Stimulated activated CD8-positive, alpha-beta memory T cell treated with anti-CD3 and anti-CD28 coated beads, Interleukin-7, amount 100 ng/mL, for 1 hour (primary cell): ENCODE measurements at regions not wholly inside any gene's neighbourhood (a gene's known extent, or its start where the extent isn't known, plus 50 kb on each side); places are given as distances from the start of the nearest gene placed in this dataset.
"Not testable (repeated sequence)": the region's sequence is repeated elsewhere in the genome, so short reads cannot be mapped to it uniquely, and the experiment has no call there.

Experiments
- DNase-seq, 2 donors: peaks; one replicate each; pipeline ENCODE4 v3.0.0-alpha.2; 2020; ENCODE audit warnings: low read depth in 2 of 2

DNA sequence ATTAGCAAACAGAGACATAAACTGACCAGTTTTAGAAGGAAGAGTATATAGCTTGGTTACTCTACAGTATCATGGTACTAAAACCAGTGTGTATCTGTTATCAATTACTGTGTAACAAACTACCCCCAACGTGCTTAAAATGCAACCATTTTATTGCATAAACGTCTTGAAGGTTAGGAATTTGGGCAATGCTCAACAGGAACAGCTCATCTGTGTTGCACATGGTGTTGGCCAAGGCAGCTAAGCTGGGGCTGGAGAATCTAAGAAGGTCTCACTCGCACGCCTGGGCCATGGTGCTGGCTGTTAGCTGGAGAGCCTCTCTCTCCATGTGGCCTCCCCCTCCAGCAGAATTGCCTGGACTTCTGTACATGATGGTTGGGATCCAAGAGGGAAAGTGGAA is 81.2 kb upstream of the THBS1 start:
- DNase-seq, result no peak

- no peak for DNase-seq
Observed at GRCh38 chr15:39501366-39502081, 79.4 kb upstream of the THBS1 start.

DNA sequence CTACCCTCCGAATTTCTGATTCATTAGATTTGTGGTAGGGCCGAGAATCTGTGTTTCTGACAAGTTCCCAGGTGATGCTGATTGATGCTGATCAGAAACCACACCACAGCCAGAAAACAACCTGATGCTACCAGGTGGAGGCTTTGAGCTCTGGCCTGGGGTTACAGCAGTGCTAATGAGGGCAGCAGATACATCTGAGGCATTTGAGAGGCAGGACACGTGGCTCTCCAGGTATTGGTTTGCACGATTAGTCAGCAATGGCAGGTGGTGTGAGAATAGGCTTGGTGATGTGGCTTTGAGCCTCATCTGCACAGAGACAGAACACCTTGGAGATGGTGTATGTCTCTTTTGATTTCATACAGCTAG is 78.8 kb upstream of the THBS1 start:
- no peak for DNase-seq

DNA sequence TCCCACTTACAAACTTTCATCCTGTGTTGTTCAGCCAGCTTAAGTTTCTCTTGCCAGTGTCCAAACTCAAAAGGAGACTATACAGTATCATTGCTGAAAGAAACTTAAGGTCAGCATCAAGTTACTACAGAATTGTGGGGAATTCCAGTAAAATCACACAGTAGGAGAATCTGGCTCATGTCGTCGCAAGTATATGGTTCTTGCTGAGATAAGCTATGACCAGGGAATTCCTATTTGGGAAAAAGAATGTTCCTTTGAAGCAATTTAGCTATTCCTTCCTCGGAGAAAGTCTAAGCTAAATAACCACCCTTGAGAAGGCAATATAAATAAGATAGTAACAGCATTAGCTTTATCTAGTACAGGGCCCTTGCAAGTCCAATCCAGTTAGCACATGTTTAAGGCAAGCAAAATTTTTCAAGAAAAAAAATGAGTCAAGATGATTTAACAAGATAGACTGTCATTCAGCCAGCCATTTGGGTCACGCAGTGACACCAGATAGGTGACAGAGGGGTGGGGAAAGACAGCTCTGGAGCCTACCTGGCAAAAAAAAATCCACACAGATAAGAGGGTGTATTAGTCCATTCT is 78.2 kb upstream of the THBS1 start:
- no peak for DNase-seq

DNA sequence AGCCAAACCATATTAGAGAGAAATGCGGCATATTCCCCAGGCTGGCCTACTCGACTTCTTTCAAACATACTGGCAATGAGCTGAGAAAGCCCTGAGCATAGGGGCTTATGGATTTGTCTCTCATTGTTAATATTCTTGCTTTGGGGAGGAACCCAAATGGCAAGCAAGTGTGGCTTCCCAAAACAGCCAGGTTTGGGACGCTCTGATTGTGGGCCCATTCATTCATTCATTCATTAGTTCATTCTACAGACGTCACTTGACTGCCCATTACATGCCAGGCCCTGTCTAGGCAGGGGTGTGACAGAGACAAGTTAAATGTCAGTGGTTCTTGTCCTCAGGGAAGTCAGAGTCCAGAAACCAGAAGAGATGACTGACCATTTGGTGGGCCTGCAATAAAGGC is 77.4 kb upstream of the THBS1 start:
- DNase-seq, result no peak

DNA sequence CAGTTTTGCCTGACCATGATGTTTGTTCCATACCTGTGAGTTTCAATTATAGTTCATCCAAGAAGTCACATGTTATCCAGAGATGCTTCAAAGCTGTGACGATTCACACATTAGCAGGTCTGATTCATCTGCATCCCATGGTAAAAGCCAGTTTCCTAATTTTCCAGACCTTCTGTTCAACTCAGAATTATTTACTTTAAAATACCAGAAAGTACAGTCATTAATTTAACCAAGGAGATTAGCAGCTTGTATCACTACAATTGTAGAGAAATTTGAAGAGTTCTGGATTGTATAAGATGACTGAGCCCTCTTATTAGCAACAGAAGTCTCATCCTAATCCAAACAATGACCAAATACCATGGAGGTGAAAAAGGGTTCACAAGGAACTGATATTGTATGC is 76.1 kb upstream of the THBS1 start:
- DNase-seq, result no peak

- DNase-seq, result no peak
Observed at GRCh38 chr15:39506146-39506545, 74.7 kb upstream of the THBS1 start.

- DNase-seq, result no peak
Observed at GRCh38 chr15:39508536-39508935, 72.3 kb upstream of the THBS1 start.

DNA sequence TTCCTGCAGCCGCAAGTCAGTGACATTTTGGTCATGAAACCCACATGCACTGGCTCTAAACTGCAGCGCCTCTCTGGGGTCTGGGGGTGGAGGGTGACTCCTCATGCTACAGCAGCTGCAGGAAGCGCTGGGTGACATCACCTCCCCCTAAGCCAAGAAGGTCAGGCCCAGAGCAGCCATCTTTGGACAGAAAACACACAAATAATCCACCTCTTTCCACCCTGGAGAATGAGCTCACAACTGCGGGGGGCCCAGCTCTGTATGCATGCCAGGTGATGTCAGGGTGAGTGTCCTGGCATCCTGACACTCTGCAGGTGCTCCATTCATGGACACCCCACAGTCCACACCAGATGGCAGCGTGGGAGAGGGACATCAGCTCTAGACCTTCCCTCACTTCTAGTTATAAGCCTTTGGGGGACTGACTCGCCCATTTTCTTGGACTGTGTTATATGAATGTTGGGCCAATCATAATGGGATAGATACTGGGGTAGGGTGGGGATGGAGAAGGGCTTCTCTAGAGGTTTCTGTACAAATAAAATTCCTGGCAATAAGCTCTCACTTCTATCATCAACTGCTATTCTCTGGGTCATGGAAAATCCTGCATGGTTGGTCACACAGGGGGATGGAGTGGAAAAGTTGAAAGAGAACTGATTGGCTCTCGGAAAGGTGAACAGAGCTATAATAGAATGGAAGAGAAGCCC is 70.7 kb upstream of the THBS1 start:
- no peak for DNase-seq

DNA sequence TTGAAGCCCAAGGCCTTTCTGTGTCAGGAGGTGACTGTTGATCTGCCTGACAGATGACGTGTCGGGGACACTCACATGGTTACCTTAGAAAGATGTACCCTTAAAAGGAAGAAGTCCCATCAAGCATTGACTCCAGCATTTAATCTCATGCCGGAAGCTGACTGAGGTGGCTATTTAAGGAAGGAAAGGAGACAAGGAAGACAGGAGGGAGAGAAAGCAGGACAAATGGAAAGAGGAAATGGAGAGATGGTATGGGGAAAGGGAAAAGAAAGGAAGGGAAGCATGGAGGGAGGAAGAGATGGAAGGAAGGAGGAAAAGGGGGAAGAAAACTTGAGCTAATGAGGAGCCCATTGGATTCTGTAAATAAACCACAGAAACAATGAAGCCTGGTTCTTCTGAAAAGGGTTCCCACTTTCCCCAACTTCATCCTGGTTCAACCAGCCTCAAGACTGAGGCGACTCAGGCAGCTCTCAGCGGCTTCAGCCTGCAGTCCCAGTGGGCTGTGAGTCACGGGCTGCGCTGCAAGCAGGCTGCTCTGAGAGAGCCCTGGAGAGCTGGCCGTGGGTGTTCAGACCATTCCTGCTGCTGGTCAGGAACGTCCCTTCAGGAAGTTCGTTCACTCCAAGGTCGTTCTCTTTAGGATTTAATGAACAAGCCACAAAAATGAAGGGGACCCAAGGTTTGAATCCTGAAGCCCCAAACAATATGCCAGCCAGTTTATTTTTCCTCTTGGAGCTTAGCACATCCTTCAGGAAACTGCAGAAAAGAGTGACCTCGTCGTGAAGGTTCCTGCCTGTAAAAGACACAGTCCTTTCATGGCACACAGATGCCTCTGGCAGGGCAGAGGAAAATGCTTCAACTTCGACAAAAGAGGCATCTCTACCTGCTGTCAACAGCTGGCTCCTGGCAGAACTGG is 69.6 kb upstream of the THBS1 start:
- DNase-seq, result no peak

GRCh38 chr15:39511916-39512260 is 69.0 kb upstream of the THBS1 start:
- DNase-seq, result no peak

GRCh38 chr15:39512643-39513042 is 68.2 kb upstream of the THBS1 start:
- DNase-seq, result no peak

- DNase-seq, result no peak
Observed at GRCh38 chr15:39513936-39514335, 66.9 kb upstream of the THBS1 start.

GRCh38 chr15:39514933-39515332 is 65.9 kb upstream of the THBS1 start:
- DNase-seq, result no peak

DNA sequence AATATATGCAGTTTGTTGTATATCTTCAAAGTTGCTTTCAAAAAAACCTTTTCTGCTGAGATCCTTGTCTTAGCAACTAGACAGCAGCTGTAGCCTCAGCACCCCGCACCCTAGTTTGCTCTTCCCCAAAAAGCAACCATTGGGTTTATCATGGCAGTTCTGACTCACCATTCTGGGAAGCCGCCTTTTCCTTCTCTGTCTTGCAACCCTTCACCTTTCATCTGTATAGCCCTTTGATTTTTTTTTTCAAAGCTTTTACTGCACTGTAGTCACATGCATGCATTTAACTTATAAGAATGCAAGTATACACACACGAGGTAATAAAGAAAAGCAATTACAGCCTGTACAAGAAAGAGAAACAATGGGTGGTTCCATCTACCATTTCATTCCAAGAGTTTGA is 65.1 kb upstream of the THBS1 start:
- DNase-seq, result no peak

DNA sequence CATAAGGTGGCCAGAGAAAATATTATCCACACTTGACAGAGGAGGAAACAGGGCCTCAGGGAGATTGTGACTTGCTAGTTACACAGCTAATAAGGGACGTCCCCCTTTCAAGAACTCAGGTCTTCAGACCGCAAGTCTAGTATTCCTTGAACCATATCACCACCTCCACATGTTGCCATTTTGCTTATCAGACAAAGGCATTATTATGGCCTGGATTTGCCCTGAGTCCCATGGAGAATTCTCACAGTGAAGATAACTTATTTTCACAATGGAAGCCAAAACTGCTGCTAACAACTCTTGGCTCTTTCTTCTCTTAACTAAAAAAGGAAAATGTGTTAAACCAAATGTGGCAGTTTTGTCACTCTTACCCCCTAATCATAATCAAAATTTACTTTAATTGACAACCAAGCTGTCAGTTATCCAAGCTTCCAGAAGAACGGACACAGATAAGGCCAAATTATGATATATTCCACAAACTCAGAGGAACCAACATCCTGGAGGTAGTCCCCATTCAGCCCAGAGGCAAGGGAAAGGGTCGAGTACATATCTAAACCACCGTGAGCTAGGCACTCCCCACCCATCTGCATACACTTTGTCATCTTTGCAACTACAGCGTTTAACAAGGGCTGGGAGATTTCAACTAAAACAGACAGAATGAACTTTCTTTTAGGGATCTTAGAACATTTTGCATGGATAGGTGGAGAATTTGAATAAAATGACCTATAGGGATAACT is 63.6 kb upstream of the THBS1 start:
- DNase-seq, result no peak

DNA sequence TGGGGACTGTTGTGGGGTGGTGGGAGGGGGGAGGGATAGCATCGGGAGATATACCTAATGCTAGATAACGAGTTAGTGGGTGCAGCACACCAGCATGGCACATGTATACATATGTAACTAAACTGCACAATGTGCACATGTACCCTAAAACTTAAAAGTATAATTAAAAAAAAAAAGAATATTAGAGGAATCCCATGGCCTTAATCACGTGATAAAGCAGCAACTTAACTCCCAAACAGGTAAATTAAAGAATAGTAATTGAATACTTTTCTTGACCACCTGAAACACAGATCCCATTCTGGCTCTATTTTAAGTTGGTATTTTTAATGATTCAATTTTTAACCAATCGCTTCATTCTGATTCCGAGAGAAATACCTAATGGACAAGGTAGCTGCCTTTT is 56.9 kb upstream of the THBS1 start:
- not testable (repeated sequence) for DNase-seq

- no peak for DNase-seq
Observed at GRCh38 chr15:39529457-39529856, 51.4 kb upstream of the THBS1 start.

- no peak for DNase-seq
Observed at GRCh38 chr15:39530480-39531342, 50.2 kb upstream of the THBS1 start.
